GM19238 (cell line): ENCODE measurements at regions not wholly inside any gene's neighbourhood (a gene's known extent, or its start where the extent isn't known, plus 50 kb on each side); places are given as distances from the start of the nearest gene placed in this dataset.

Experiments used
- DNase-seq: peaks from one replicate; pipeline ENCODE4 v3.0.0; 2011; ENCODE audit warnings: low spot score; ENCODE audit not compliant: insufficient read length

DNA sequence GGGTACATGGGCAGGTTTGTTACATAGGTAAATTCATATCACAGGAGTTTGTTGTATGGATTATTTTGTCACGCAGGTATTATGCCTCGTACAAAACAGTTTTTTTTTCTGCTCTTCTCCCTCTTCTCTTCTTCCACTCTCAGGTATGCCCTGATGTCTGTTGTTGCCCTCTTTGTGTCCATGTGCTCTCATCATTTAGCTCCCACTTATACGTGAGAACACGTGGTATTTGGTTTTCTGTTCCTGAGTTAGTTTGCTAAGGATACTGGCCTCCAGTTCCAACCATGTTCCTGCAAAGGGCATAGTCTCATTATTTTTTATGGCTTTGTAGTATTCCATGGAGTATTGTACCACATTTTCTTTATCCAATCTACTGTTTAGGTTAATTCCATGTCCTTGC lies 65.7 kb downstream of the UNC5CL start:
- DNase-seq: no peak

DNA sequence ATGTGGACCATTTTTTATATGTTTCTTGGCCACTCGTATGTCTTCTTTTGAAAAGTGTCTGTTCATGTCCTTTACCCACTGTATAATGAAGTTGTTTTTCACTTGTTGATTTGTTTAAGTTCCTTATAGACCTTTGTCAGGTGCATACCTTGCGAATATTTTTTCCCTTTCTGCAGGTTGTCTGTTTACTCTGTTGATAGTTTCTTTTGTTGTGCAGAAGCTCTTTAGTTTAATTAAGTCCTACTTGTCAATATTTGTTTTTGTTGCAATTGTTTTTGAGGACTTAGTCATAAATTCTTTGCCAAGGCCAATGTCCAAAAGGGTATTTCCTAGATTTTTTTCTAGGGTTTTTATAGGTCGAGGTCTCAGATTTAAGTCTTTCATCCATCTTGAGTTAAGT lies 66.2 kb downstream of the UNC5CL start:
- DNase-seq: no peak

DNA sequence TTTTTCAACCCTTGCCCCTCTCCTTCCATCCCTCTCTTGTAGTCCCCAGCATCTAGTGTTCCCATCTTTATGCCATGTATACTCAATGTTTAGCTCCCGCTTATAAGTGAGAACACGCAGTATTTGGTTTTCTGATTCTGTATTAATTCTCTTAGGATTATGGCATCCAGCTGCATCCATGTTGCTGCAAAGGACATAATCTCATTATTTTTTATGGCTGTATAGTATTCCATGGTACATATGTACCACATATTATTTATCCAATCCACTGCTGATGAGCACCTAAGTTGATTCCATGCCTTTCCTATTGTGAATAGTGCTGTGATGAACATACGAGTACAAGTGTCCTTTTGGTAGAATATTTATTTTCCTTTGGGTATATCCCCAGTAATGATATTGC lies 66.8 kb downstream of the UNC5CL start:
- no peak for DNase-seq

DNA sequence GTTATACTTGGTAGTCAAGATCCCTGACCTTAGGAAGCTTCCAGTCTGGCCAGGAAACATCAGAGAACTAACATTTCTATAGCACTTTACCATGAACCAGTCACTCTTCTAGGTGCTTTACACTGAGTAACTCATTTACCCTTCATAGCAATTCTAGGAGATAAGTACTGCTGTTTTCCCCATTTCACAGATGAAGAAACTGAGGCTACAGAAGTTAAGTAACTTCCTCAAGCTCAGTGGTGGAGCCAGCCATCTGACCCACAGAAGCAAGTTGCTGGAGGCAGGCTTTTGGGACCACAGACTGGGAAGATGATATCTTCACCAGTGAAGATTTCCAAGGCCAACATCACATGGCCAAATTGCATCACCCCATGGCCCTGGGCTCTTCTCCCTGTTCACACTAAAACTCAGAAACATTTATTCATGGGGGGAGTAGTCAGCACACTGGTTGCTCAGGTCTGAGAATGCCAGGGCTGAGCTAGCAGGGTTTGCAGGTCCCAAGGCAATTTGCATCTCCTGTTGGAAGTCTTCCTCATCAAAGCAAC lies 70.3 kb downstream of the UNC5CL start:
- no peak for DNase-seq

GRCh38 chr6:40966860-40967259 lies 72.2 kb downstream of the UNC5CL start:
- no peak for DNase-seq

GRCh38 chr6:40965046-40965445 lies 74.0 kb downstream of the UNC5CL start:
- DNase-seq: no peak

- DNase-seq: no peak
Measured at GRCh38 chr6:40963019-40963418, 76.0 kb downstream of the UNC5CL start.

DNA sequence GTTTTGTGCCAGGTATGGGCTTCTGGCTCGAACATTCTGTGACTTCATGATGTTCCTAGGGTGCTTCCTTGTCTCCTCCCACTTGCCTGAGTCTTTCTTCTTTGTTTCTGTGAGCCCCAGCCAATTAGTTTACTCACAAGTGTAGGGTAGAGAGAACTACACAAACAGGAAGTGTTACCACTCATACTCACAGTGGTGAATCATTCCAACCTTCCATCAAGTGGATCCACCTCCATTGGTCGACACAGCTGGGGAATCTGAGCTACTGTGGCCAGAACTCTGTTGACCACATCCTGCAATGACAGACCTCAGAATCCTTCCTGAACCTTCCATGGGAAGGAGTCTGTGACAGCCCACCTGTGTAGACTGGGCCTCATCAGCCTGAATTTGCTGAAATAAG lies 76.8 kb downstream of the UNC5CL start:
- peak; percentile 5 for DNase-seq

GRCh38 chr6:40961831-40962230 lies 77.2 kb downstream of the UNC5CL start:
- no peak for DNase-seq

DNA sequence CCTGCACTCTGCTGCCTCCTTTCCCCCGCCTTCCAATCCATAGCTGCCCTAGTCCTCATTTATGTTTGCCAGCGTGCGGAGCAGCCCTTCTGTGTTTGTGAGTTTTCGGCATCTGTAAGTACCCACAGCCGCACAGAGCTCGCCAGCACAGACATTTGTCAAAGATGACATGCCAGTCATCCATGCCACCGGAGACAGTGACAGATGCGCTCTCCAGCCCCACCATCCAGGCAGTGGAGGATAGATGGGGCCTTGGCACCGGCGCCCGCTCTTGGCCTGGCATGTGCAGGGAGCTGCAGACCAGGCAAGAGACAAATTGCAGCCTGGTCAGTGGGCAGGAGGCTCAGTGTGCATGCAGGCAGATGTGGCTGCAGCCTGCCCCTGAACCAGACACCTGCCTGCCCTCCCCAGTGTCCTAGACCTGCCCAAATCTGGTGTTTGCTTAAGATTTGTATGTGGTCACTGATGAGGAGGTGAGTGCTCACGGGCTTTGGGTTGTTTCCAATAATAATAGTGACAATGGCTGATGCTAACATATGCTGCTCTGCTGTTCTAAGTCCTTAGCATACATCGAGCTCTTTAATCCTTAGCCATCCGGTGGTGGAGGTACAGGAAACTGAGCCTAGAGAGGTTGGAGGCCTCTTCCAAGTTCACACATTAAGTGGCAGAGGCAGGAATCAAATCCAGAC lies 78.1 kb downstream of the UNC5CL start:
- DNase-seq: no peak

- DNase-seq: no peak
Measured at GRCh38 chr6:40959781-40960327, 79.2 kb downstream of the UNC5CL start.

DNA sequence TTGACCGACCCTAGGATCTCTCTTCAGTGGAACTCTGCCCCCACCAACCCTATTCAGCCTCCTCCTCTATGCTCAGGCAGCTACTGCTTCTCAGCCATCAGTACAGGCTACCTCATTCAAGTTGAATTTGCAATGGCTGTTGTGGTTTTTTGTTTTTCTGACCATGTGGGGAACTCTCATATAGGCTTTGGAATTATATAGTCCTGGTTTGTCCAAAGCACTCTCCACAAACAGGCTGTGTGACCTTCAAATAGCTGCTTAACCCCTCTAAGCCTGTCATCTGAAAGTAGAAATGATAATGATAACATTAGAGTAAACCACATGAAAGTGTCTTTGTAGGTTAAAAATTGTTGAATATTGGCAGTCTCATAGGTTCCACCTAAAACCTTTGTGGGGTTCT lies 80.3 kb downstream of the UNC5CL start:
- no peak for DNase-seq

GRCh38 chr6:40957616-40958492 lies 81.2 kb downstream of the UNC5CL start:
- no peak for DNase-seq

GRCh38 chr6:40956936-40957335 lies 82.1 kb downstream of the UNC5CL start:
- DNase-seq: no peak

DNA sequence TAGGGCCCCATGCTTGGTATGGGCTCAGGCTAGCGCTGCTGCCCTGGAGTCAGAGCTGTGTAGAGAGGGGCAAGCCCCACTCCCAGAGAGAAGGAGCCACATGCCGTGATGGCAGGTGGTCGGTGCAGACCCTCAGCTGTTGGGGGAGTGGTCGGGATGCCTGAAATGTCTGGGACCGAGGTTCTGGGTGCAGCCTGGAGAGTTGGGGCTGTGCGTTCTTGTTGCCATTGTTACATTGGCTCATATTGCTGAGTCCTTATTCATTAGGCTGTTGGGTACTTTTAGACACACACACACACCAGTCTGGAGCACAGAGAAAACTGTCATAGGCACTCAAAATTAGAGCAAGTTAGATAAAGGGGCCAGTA lies 83.9 kb downstream of the UNC5CL start:
- DNase-seq: no peak

- DNase-seq: no peak
Measured at GRCh38 chr6:40954446-40955177, 84.4 kb downstream of the UNC5CL start.

DNA sequence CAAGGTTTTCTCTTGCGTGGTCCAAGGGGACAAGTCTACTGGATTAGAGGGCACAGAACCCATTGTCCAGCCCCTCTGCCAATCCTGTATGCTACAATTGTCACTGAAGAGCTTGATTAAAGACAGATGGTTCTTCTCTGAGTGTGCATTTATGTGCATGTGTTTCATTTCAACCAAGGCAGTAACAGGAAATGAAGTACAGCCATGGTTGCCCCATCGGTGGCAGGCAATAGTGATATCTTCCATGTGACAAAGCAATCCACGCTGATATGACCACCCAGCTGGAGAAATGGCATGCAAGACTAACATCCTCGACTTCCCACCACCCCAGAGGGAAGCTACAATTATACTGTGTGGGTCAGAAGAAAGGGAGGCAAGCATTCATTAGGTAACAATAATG lies 85.5 kb downstream of the UNC5CL start:
- no peak for DNase-seq

DNA sequence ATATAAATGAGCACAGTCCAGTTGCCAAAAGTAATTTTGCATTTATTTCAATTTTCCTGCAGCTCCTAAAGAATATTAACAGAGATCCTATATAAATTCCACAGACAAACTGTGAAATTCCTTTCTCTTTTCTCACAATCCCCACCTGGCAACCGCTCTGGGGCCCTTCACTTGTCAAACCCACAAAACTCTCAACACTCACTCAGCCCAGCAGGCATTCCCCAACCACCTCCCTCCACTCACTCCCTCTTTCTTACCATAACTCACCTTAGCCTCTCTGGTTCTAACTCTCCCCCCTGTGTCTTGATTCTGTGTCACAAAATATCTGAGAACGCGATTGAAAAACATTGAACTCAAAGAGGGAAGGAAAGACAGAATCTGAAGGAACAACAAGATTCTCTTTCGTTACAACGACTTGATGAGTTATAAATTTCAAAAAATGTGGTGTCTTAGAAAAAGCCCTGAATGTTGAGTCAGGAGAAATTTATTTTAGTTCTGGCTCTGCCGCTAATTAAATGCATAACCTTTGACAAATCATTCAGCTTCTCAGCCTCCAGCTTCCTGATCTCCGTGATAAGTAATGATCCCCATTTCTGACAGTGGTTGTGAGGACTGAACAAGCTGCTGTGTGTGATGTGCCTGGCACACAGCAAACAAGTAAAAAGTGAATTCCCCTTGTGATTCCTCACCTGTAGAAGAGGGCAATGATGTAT lies 87.9 kb downstream of the UNC5CL start:
- DNase-seq: no peak

DNA sequence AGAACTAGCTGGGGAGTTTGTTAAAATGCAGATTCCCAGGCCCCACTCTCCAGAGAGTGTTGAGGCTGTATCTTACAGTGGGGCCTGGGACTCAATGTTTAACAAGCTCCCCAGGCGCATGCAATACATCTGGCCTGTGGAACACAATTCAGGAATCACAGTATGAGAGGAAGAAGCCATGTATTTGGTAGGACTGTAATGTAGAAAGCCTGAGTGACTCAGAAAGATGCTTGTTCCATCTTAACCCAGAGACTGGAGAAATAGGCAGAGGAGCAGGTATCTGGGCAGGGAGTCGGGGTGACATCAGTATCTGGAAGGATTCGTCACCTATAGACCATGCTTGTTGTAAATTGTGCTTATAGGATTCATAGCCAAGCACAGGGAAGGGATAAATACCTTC lies 90.5 kb downstream of the UNC5CL start:
- no peak for DNase-seq

DNA sequence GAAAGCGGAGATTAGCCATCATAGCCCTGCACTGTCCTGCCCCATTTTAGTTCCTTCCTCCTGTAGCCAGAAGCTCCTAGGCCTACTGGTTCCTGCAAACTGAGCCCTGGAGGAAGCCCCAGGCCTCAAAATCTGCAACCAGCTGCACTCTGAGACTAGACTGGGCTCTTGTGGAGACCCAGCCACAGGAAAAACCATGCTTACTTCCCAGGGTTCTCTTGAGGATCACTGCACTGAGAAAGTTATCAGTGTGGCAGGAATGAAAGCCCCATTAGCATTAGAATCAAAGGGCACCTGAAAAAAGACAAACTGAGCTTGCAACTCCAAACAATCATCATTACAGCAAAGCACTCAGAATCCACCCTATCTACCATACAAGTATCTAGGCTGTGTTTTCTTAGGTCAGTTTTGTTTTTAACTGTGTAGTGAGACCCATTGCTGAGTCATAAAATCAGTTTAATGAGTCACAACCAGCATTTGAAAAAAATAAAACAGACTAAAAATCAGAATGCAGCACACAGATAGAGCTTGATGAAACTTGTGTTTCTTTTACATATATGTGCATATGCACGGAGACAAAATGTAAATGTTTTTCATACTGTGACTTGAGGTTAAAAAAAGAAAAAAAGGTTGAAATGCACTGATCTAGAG lies 91.0 kb downstream of the UNC5CL start:
- no peak for DNase-seq
